ENCODE measurements at regions not wholly inside any gene's neighbourhood (a gene's known extent, or its start where the extent isn't known, plus 50 kb on each side); places are given as distances from the start of the nearest gene placed in this dataset.

- TF ChIP-seq CTCF (IDR thresholded peaks at IDR 0.05; ENCODE audit: poor library complexity, severe bottlenecking): no peak
- TF ChIP-seq MXI1 (conservative IDR thresholded peaks at IDR 0.05; ENCODE audit: poor library complexity, severe bottlenecking): no peak
- TF ChIP-seq EP300 (conservative IDR thresholded peaks at IDR 0.05; ENCODE audit: poor library complexity, severe bottlenecking): no peak
- no peak for TF ChIP-seq POLR2AphosphoS5 (IDR thresholded peaks at IDR 0.05)
- TF ChIP-seq REST (IDR thresholded peaks at IDR 0.05; ENCODE audit: borderline replicate concordance): no peak
- no peak for TF ChIP-seq EZH2 (IDR thresholded peaks at IDR 0.05; ENCODE audit: borderline replicate concordance, insufficient read depth, low read length, poor library complexity, severe bottlenecking)
These were observed 1719.3 kb downstream of the HACE1 start for GRCh38 chr6:103140308-103141027.
